ENCODE measurements at regions not wholly inside any gene's neighbourhood (a gene's known extent, or its start where the extent isn't known, plus 50 kb on each side); places are given as distances from the start of the nearest gene placed in this dataset.

DNA sequence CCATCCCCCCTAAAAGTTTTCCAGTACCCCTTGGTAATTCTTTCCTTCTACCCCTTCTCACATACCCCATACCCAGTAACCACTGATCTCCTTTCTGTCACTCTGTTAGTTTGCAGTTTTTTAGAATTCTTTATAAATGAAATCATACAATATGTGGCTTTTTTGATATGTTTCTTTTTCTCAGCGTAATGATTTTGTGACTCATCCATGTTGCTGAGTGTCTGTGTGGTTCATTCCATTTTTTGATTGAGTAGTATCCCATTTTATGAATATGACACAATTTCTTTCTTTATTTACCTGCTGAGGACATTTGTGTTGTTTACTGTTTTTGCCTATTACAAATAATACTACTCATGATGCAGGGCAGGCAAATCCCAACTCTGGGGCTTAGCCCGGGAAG is 1605.3 kb downstream of the BRINP3 start:
- no peak for DNase-seq (ENCODE audit: low spot score)
- TF ChIP-seq CTCF (IDR thresholded peaks at IDR 0.05; ENCODE audit: extremely low read depth, missing control alignments): no peak

GRCh38 chr1:188877668-188878067 is 1600.0 kb downstream of the BRINP3 start:
- DNase-seq (ENCODE audit: low spot score): no peak
- no peak for TF ChIP-seq CTCF (IDR thresholded peaks at IDR 0.05; ENCODE audit: extremely low read depth, missing control alignments)

DNA sequence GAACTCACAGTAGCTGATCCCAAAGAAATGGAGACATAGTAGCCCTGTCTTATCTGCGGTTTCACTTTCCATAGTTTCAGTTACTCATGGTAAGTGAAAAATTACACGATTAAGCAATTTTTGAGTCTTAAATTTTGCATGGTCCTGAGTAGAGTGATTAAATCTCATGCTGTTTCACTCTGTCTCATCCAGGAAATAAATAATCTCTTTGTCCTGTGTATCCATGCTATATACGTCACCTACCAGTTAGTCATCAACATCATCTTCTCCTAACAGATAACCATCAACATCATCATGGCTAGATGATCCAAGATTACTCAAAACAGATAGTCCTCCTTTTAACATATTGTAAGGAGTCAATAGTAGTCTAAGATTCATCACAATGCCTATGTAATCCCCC is 1589.3 kb downstream of the BRINP3 start:
- DNase-seq (ENCODE audit: low spot score): no peak
- no peak for TF ChIP-seq CTCF (IDR thresholded peaks at IDR 0.05; ENCODE audit: extremely low read depth, missing control alignments)

GRCh38 chr1:188889166-188889565 is 1588.5 kb downstream of the BRINP3 start:
- DNase-seq (ENCODE audit: low spot score): no peak
- no peak for TF ChIP-seq CTCF (IDR thresholded peaks at IDR 0.05; ENCODE audit: extremely low read depth, missing control alignments)

DNA sequence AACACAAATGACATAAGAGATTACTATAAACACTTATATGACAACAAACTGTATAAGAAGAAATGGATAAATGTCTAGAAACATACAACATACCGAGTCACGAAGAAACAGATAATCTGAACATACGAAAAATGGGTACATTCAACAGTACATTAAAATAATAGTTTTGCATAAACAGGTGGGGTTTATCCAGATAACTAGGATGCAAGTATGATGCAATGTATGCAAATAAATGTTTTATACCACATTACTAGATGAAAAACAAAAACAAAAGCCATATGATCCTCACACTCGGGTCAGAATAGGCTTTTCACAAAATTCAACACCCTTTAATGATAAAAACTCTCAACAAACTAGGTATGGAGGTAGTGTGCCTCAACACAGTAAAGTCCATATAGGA is 1585.7 kb downstream of the BRINP3 start:
- TF ChIP-seq CTCF (IDR thresholded peaks at IDR 0.05; ENCODE audit: extremely low read depth, missing control alignments): no peak
- DNase-seq (ENCODE audit: low spot score): no peak

DNA sequence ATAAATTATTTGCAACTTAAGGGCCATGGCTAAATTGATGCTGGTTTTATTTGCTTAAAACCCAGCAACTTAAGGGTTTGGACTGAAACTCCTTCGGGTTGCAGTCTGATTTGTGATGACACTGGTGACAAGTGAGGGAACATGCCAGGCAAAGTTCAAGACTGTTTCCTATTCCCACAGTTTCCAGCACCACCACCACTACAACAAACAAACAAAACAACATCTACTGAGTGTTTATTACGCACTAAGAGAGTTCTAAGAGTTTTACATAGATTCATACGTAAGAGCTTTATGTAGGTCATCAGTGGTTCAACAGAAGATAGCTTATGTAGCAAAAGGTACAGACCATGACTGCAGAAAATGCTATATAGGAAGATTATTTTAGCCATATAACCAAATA is 1582.1 kb downstream of the BRINP3 start:
- DNase-seq (ENCODE audit: low spot score): no peak
- no peak for TF ChIP-seq CTCF (IDR thresholded peaks at IDR 0.05; ENCODE audit: extremely low read depth, missing control alignments)

GRCh38 chr1:188903241-188903640 is 1574.4 kb downstream of the BRINP3 start:
- no peak for DNase-seq (ENCODE audit: low spot score)
- no peak for TF ChIP-seq CTCF (IDR thresholded peaks at IDR 0.05; ENCODE audit: extremely low read depth, missing control alignments)
